SK-N-SH (cell line): ENCODE measurements at regions not wholly inside any gene's neighbourhood (a gene's known extent, or its start where the extent isn't known, plus 50 kb on each side); places are given as distances from the start of the nearest gene placed in this dataset.

Experiments
- CTCF ChIA-PET: fragments of 300-600, 350-600 bp; formaldehyde crosslinking; extraction: SDS; loops from one replicate; lab custom pipeline; 2021; lab: Yijun Ruan, JAX
- POLR2A ChIA-PET: fragments of 350-600 bp; sonication (Branson Sonifier 250); formaldehyde crosslinking; extraction: SDS; loops from one replicate; lab custom pipeline; 2020; ENCODE audit warnings: antibody characterized with exemption, inconsistent platforms; lab: Yijun Ruan, JAX
- DNase-seq: peaks from one replicate; pipeline ENCODE4 v3.0.0; 2012
- H2AFZ ChIP-seq: fragments of 200-600 bp; sonication (generic); 2 replicates; pipeline ENCODE4 v1.8.1; 2016; ENCODE audit warnings: antibody characterized with exemption, mild to moderate bottlenecking, low read depth
- H3F3A ChIP-seq: fragments of 200-600 bp; sonication (generic); replicated peaks from 2 replicates; pipeline ENCODE3; 2016; ENCODE audit warnings: antibody characterized with exemption, mild to moderate bottlenecking; ENCODE audit not compliant: insufficient read depth
- H3K27ac ChIP-seq, 2 experiments: fragments of 200-500 bp in 1 of 2; fragments of 200-600 bp in 1 of 2; sonication (Bioruptor generic) in 1 of 2; sonication (generic), shearing (Covaris generic) in 1 of 2; 2 replicates each; pipeline versions ENCODE4 v1.5.1 to v1.6.1; 2014 to 2016; ENCODE audit warnings: low read depth in 2 of 2, inconsistent platforms in 1 of 2, low read length in 1 of 2, mild to moderate bottlenecking in 1 of 2, mixed read lengths in 1 of 2
- H3K27me3 ChIP-seq: fragments of 200-600 bp; sonication (generic), shearing (Covaris generic); 2 replicates; pipeline ENCODE4 v1.6.1; 2016; ENCODE audit warnings: mixed run types; ENCODE audit not compliant: insufficient read depth
- H3K36me3 ChIP-seq, 2 experiments: fragments of 200-500 bp in 1 of 2; fragments of 200-600 bp in 1 of 2; sonication (Bioruptor generic) in 1 of 2; sonication (generic) in 1 of 2; replicated peaks in 1 of 2; 2 replicates each; pipeline versions ENCODE3 to v1.5.1; 2014 to 2016; ENCODE audit warnings: low read length in 1 of 2, mild to moderate bottlenecking in 1 of 2; ENCODE audit not compliant: insufficient read depth in 2 of 2, control insufficient read depth in 1 of 2
- H3K4me1 ChIP-seq, 2 experiments: fragments of 200-500 bp in 1 of 2; fragments of 200-600 bp in 1 of 2; sonication (Bioruptor generic) in 1 of 2; sonication (generic), shearing (Covaris generic) in 1 of 2; 2 replicates each; pipeline versions ENCODE4 v1.5.1 to v1.6.1; 2014 to 2016; ENCODE audit warnings: low read depth in 1 of 2, low read length in 1 of 2, mixed run types in 1 of 2; ENCODE audit not compliant: insufficient read depth in 2 of 2, control insufficient read depth in 1 of 2
- H3K4me2 ChIP-seq: fragments of 200-600 bp; sonication (generic), shearing (Covaris generic); 2 replicates; pipeline ENCODE4 v1.6.1; 2017; ENCODE audit warnings: mixed run types
- H3K4me3 ChIP-seq, 2 experiments: fragments of 200-500 bp in 1 of 2; fragments of 200-600 bp in 1 of 2; sonication (Bioruptor generic) in 1 of 2; sonication (generic), shearing (Covaris generic) in 1 of 2; 2 replicates each; pipeline versions ENCODE4 v1.5.1 to v1.8.1; 2014 to 2016; ENCODE audit warnings: low read depth in 2 of 2, inconsistent platforms in 1 of 2, low read length in 1 of 2, mild to moderate bottlenecking in 1 of 2, mixed read lengths in 1 of 2, moderate library complexity in 1 of 2
- H3K79me2 ChIP-seq: fragments of 200-600 bp; sonication (generic); 2 replicates; pipeline ENCODE4 v1.8.1; 2017; ENCODE audit warnings: mild to moderate bottlenecking; ENCODE audit not compliant: insufficient read depth
- H3K9ac ChIP-seq: fragments of 200-600 bp; sonication (generic); 2 replicates; pipeline ENCODE4 v1.6.1; 2017; ENCODE audit warnings: mixed run types
- H3K9me2 ChIP-seq: fragments of 200-600 bp; sonication (generic); 2 replicates; pipeline ENCODE4 v1.6.1; 2017; ENCODE audit warnings: mixed run types
- H3K9me3 ChIP-seq: fragments of 200-600 bp; sonication (generic); 2 replicates; pipeline ENCODE4 v1.6.1; 2017; ENCODE audit warnings: mixed run types, mild to moderate bottlenecking, moderate library complexity
- H4K20me1 ChIP-seq: fragments of 200-600 bp; sonication (generic); 2 replicates; pipeline ENCODE4 v1.6.1; 2017; ENCODE audit warnings: mild to moderate bottlenecking, mixed run types; ENCODE audit not compliant: insufficient read depth
- CHD2 ChIP-seq: fragments of 150-350 bp; IDR thresholded peaks from 2 replicates; pipeline ENCODE4 v1.6.1; 2018; ENCODE audit warnings: low read length; ENCODE audit not compliant: partially characterized antibody
- EZH2phosphoT487 ChIP-seq: fragments of 200-600 bp; sonication (generic); IDR thresholded peaks from 2 replicates; pipeline ENCODE4 v1.6.1; 2017; ENCODE audit warnings: low read depth, mixed run types, mild to moderate bottlenecking, antibody characterized with exemption, moderate library complexity, borderline replicate concordance
- FOXM1 ChIP-seq: IDR thresholded peaks from 2 replicates; pipeline ENCODE4 v1.4.0; 2012; ENCODE audit warnings: low read depth, mild to moderate bottlenecking
- JUND ChIP-seq: IDR thresholded peaks from 2 replicates; pipeline ENCODE4 v1.4.0; 2012
- MEF2A ChIP-seq: IDR thresholded peaks from 2 replicates; pipeline ENCODE4 v1.4.0; 2012; ENCODE audit warnings: low read depth, borderline replicate concordance
- MXI1 ChIP-seq: IDR thresholded peaks from 2 replicates; pipeline ENCODE4 v1.6.1; 2012; ENCODE audit warnings: mild to moderate bottlenecking, low read depth, low read length, improper control_type of control experiment
- POLR2AphosphoS5 ChIP-seq: IDR thresholded peaks from 2 replicates; pipeline ENCODE4 v1.6.1; 2012; ENCODE audit warnings: low read depth, low read length
- RAD21 ChIP-seq: IDR thresholded peaks from 2 replicates; pipeline ENCODE4 v1.6.1; 2012; ENCODE audit warnings: mild to moderate bottlenecking, low read length
- RCOR1 ChIP-seq: fragments of 150-350 bp; IDR thresholded peaks from 2 replicates; pipeline ENCODE4 v1.6.1; 2017; ENCODE audit warnings: antibody characterized with exemption, low read length
- SIN3A ChIP-seq: IDR thresholded peaks from 2 replicates; pipeline ENCODE4 v1.6.1; 2012; ENCODE audit warnings: low read depth, mild to moderate bottlenecking, low read length, moderate library complexity, borderline replicate concordance
- SMC3 ChIP-seq: IDR thresholded peaks from 2 replicates; pipeline ENCODE4 v1.6.1; 2012; ENCODE audit warnings: low read depth, low read length, improper control_type of control experiment
- YY1 ChIP-seq: IDR thresholded peaks from 2 replicates; pipeline ENCODE4 v1.4.0; 2012; ENCODE audit warnings: low read depth, mild to moderate bottlenecking
- WGBS: methylation state at CpG from one replicate; pipeline ENCODE4 v1.1.6; 2017; ENCODE audit warnings: low lambda C conversion rate; 5-methylcytosine and 5-hydroxymethylcytosine counted together
- TF ChIP-seq, protein P1 (sequence below): IDR thresholded peaks from 2 replicates; pipeline ENCODE4 v1.4.0; 2012; ENCODE audit warnings: low read depth, borderline replicate concordance
- TF ChIP-seq, protein P2 (sequence below): IDR thresholded peaks from 2 replicates; pipeline ENCODE4; 2012
- TF ChIP-seq, protein P3 (sequence below): fragments of 150-350 bp; IDR thresholded peaks from 2 replicates; pipeline ENCODE4 v1.6.1; 2016; ENCODE audit warnings: mild to moderate bottlenecking, low read depth, low read length
- TF ChIP-seq, protein P4 (sequence below): IDR thresholded peaks from 2 replicates; pipeline ENCODE4 v1.4.0; 2012; ENCODE audit warnings: low read depth
- TF ChIP-seq, protein P5 (sequence below): IDR thresholded peaks from 2 replicates; pipeline ENCODE4 v1.4.0; 2012; ENCODE audit warnings: low read depth, borderline replicate concordance

DNA sequence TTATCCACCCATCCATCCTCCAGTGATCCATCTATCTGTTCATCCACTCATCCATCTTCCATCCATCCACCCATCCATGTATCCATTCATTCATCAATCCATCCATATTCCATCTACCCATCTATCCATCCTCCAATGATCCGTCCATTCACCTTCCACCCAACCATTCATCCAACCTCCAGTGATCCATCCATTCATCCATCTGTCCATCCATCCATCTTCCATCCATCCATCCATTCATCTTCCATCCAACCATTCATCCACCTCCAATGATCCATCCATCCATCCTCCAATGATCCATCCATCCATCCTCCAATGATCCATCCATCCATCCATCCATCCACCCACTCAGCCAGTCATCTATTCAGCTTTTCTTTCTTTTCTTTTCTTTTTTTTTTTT is 156.5 kb upstream of the WSCD1 start (continued):
- TF ChIP-seq, protein P1, sequence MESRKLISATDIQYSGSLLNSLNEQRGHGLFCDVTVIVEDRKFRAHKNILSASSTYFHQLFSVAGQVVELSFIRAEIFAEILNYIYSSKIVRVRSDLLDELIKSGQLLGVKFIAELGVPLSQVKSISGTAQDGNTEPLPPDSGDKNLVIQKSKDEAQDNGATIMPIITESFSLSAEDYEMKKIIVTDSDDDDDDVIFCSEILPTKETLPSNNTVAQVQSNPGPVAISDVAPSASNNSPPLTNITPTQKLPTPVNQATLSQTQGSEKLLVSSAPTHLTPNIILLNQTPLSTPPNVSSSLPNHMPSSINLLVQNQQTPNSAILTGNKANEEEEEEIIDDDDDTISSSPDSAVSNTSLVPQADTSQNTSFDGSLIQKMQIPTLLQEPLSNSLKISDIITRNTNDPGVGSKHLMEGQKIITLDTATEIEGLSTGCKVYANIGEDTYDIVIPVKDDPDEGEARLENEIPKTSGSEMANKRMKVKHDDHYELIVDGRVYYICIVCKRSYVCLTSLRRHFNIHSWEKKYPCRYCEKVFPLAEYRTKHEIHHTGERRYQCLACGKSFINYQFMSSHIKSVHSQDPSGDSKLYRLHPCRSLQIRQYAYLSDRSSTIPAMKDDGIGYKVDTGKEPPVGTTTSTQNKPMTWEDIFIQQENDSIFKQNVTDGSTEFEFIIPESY: no peak
- TF ChIP-seq MEF2A (no peak), FOXM1 (no peak), EZH2phosphoT487 (no peak), JUND (no peak), SMC3 (no peak), MXI1 (no peak), CHD2 (no peak), RCOR1 (no peak)
- TF ChIP-seq, protein P2, sequence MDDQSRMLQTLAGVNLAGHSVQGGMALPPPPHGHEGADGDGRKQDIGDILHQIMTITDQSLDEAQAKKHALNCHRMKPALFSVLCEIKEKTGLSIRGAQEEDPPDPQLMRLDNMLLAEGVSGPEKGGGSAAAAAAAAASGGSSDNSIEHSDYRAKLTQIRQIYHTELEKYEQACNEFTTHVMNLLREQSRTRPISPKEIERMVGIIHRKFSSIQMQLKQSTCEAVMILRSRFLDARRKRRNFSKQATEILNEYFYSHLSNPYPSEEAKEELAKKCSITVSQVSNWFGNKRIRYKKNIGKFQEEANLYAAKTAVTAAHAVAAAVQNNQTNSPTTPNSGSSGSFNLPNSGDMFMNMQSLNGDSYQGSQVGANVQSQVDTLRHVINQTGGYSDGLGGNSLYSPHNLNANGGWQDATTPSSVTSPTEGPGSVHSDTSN: no peak

DNA sequence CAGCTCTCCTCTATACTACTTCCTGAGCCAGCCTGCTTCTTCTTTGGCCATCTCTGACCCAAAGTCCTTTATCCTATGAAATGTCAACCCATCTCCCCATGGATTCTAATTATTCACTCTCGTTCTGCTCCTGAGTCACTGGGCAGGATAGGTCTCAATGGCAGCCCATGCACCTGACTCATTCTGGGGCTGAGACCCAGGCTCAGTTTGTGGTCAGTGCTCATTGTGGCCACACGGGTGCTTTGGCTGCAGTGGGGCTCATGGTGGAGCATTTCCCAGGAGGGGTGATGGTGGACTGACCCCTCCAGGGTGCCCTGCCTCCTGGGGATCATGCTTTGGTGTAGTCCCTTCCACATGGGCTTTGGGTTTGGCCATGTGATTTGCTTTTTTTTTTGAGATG is 154.8 kb upstream of the WSCD1 start:
- no peaks in the 10 kb centered on the region for H3K4me1 ChIP-seq
- TF ChIP-seq RAD21 (no peak), SIN3A (no peak), POLR2AphosphoS5 (no peak), YY1 (no peak), SMC3 (no peak)
- TF ChIP-seq, protein P3, sequence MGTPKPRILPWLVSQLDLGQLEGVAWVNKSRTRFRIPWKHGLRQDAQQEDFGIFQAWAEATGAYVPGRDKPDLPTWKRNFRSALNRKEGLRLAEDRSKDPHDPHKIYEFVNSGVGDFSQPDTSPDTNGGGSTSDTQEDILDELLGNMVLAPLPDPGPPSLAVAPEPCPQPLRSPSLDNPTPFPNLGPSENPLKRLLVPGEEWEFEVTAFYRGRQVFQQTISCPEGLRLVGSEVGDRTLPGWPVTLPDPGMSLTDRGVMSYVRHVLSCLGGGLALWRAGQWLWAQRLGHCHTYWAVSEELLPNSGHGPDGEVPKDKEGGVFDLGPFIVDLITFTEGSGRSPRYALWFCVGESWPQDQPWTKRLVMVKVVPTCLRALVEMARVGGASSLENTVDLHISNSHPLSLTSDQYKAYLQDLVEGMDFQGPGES: no peak
- TF ChIP-seq, protein P4, sequence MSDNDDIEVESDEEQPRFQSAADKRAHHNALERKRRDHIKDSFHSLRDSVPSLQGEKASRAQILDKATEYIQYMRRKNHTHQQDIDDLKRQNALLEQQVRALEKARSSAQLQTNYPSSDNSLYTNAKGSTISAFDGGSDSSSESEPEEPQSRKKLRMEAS: no peak
- TF ChIP-seq, protein P5, sequence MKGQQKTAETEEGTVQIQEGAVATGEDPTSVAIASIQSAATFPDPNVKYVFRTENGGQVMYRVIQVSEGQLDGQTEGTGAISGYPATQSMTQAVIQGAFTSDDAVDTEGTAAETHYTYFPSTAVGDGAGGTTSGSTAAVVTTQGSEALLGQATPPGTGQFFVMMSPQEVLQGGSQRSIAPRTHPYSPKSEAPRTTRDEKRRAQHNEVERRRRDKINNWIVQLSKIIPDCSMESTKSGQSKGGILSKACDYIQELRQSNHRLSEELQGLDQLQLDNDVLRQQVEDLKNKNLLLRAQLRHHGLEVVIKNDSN: no peak
- TF ChIP-seq, all 33 proteins: peak for 0
- POLR2A ChIA-PET: no interaction called here
- Histone ChIP-seq H3K4me2 (no peak overlapping the region), H3K27me3 (peaks cover 7% of the 10 kb centered on the region; the same call in 1 of the 2 replicates), H3K4me3 (no peak overlapping the region), H3K36me3 (no peaks in the 10 kb centered on the region), H3K9me2 (no peaks in the 10 kb centered on the region), H3K9me3 (no peaks in the 10 kb centered on the region), H4K20me1 (no peaks in the 10 kb centered on the region), H3K9ac (no peak overlapping the region), H3K27ac (no peak overlapping the region), H3F3A (no peaks in the 10 kb centered on the region), H3K79me2 (no peaks in the 10 kb centered on the region), H2AFZ (no peak overlapping the region)
- CTCF ChIA-PET: no interaction called here
- DNase-seq: no peak
- 0% methylated on average over 2 of the region's 2 CpGs for WGBS
